Esophagus muscularis mucosa (tissue), 3 donors: ENCODE measurements at regions not wholly inside any gene's neighbourhood (a gene's known extent, or its start where the extent isn't known, plus 50 kb on each side); places are given as distances from the start of the nearest gene placed in this dataset.

Source experiments
- POLR2A ChIP-seq: fragments of 450-650 bp; IDR thresholded peaks from one replicate; pipeline ENCODE4 v1.6.1; 2017; ENCODE audit warnings: antibody characterized with exemption, moderate library complexity, mild to moderate bottlenecking, low read depth
- TF ChIP-seq, protein P1 (sequence below), 3 experiments: fragments of 200-600 bp in 2 of 3; fragments of 450-650 bp in 1 of 3; sonication (generic) in 2 of 3; IDR thresholded peaks; one replicate each; pipeline ENCODE4 v1.5.1; 2017 to 2019; ENCODE audit warnings: antibody characterized with exemption in 3 of 3, mild to moderate bottlenecking in 2 of 3, moderate library complexity in 1 of 3

DNA sequence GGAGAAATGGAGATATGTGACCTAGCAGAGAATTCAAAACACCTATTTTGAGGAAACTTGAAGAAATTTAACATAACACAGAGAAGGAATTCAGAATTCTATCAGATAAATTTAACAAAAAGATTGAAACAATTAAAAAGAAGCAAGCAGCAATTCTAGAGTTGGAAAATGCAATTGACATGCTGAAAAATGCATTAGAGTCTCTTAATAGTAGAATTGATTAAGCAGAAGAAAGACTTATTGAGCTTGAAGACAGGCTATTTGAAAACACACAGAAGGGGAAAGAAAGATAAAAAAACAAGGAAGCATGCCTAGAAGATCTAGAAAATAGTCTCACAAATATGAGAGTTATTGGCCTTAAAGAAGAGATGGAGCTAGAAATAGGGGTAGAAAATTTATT lies 87.8 kb upstream of the SLC1A1 start:
- TF ChIP-seq, protein P1, sequence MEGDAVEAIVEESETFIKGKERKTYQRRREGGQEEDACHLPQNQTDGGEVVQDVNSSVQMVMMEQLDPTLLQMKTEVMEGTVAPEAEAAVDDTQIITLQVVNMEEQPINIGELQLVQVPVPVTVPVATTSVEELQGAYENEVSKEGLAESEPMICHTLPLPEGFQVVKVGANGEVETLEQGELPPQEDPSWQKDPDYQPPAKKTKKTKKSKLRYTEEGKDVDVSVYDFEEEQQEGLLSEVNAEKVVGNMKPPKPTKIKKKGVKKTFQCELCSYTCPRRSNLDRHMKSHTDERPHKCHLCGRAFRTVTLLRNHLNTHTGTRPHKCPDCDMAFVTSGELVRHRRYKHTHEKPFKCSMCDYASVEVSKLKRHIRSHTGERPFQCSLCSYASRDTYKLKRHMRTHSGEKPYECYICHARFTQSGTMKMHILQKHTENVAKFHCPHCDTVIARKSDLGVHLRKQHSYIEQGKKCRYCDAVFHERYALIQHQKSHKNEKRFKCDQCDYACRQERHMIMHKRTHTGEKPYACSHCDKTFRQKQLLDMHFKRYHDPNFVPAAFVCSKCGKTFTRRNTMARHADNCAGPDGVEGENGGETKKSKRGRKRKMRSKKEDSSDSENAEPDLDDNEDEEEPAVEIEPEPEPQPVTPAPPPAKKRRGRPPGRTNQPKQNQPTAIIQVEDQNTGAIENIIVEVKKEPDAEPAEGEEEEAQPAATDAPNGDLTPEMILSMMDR (IDR thresholded peaks at IDR 0.05): no peak
- TF ChIP-seq POLR2A: no peak
